Fibroblast of skin of left biceps (primary cell): ENCODE measurements at regions not wholly inside any gene's neighbourhood (a gene's known extent, or its start where the extent isn't known, plus 50 kb on each side); places are given as distances from the start of the nearest gene placed in this dataset.
A peak's percentile ranks its signal among the peaks of the same experiment; 100 is the strongest.
"Not testable (repeated sequence)": the region's sequence is repeated elsewhere in the genome, so short reads cannot be mapped to it uniquely, and the experiment has no call there.

ENCODE experiments used
- DNase-seq, 2 experiments: peaks; one replicate each; pipeline ENCODE4 v3.0.0-alpha.2; 2013; ENCODE audit warnings: low read depth in 2 of 2

DNA sequence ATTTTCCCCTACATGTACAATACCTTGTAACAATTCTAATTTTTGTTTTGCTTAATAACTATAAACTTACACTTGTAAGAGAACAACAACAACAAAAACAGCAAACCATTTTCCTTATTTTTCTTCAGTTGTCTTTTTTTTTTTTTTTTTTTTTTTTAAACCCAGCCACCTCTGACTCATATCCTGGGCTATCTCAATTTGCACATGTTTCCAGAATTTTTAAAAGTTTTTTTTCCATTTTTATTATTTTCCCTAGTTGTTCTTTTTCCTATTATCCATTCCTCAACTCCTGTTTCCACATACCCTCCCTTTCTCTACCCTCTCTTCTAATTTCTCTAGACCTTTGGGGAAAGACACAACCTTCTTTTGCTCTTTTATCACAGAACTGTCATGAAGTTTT is 112.5 kb downstream of the EFEMP1 start:
- DNase-seq: no peak

DNA sequence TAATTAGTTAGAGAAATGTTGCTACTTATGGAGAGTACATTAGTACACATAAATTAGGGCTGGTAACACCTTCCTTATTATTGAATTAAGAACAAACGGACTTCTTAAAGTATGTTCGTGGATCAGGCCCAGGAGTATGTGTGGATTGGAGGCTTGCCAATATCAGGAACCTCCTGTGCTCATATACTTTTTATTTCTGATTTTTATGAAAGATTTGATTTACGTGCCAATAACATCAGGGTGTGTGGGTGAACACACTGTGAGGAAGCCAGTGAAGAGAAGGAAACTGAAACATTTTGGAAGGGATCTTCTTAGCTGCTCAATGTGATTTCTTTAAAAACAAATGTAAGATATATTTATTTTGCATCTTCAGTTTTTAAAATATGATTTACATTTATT is 113.0 kb downstream of the EFEMP1 start:
- no peak for DNase-seq

DNA sequence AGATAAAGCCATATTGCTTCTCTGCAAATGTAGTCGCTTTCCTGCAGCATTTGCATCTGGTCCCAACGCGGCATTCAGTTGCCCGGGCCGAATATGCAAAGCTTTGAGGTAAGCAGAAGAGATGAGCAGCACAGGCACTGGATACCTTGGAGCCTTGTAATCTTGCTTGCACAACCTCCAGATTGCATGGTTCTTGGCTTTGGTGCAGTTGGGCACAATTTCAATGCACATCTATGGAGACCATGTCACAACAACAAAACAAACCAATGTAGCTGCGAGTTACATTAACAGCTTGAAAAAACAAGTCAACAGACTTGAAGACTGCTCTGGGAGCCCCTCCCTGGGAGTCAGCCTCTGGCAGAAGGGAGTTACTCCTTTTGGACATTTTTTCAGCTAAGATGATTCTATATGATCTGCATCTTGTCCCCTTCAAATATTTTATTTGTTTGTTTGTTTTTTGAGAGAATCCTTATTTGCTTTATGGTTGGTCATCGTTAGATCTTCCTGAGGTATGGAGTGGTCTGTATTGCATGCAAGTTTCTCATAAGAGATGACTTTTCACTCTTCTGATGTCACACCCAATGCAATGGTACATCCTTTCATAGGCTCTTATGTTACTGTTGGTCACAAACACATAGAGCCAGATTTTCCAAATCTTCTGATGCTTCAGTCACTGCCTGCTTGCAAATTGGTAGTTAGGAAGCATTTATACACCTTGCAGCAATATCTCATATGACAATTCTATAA is 113.5 kb downstream of the EFEMP1 start:
- no peak for DNase-seq

DNA sequence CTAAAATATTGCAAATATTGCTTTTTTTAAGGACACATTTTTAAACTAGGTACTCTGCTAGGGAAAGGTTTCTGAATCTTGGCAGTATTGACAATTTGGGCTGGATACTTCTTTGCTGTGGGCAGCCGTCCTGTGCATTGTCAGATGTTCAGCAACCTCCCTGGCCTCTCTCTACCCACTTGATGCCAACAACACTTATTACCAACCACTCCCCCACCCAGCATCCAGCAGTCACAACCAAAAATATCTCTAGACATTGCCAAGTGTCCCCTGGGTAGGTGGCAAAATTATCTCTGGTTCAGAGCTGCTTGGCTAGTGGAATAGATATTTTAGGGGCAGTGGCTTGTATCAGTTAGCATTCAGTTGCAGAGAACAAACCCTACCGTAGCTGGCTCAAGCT is 114.3 kb upstream of the PNPT1 start:
- DNase-seq: no peak

DNA sequence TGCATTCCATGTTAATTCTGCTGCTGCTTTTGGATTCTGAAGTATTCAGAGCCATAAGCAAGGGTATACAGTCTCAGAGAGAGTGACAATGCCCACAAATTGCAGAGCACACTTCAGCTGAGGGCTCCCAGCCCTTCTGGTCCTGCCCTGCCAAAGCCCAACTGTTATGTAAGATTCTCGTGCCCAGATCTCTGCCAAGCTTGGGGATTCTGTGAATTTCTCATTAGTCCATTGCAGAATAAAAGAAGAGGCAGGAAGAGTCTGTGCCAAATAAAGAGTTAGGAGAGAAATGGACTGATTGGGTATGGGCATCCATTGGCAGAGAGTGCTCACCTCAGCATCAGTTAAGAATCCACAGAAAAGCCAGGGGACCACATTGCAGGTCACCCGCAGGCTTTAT is 112.0 kb upstream of the PNPT1 start:
- no peak for DNase-seq

DNA sequence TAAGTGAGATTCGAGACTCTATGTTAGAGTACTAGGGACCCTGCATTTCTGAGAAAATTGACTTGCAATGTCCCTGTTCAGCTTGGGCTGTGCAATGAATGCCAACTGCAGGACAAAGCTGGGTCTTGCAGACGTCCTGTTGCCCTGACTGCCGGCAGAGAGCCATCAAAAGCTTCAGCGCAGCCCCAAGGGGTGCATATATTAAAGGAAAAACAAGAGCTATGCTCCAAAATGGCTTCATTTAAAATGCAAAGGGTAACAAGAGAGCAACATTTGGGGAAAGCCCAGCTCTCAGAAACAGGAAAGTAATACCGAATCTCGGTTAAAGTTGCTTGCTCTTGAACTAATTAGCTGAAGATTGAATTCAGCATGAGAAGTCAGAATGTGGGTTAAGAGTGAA is 110.9 kb upstream of the PNPT1 start:
- DNase-seq: no peak

DNA sequence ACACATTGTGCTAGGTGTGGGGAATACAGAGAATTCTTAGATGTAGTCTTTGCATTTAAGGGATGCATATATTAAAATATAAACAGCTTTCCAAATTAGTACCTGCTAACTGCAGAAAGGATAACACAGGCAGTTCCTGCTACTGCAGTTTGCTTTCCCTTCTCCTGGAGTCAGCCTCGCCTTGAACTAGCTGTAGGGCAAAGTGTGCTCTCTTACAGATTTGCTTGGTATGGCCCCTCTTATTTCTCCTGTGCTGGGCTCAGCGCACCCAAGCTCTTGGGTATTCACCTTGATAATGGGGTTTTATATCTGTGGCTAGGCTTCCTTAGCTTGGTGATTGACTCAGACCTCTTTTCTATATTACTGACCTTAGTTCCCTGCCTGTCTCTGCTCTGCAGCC is 108.4 kb upstream of the PNPT1 start:
- DNase-seq: no peak

DNA sequence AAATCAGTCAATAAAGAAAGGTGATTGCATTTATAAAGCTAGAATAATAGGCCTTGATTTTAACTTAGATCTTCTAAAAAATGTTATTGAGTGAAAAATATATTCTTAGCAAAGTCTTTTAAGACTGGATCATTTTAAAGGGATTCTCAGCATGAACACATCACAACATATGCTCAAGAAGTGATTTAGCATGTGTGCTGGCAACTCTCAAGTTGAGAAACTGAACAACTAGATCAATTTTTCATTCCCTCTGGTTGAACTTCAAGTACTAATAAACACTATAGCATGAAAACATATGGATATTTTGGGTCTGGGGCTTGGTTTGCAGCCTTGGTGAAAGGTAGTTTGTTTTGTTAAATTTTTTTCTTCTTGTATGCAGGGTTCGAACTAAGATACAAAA is 107.8 kb upstream of the PNPT1 start:
- no peak for DNase-seq

DNA sequence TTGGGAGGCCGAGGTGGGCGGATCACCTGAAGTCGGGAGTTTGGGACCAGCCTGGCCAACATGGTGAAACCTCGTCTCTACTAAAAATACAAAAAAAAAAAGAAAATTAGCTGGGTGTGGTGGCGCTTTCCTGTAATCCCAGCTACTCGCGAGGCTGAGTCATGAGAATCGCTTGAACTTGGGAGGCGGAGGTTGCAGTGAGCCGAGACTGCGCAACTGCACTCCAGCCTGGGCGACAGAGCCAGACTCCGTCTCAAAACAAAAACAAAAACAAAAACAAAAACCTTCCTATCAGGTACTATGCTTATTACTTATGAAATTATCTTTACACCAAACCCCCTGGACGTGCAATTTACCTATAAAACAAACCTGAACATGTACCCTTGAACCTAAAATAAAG is 106.0 kb upstream of the PNPT1 start:
- not testable (repeated sequence) for DNase-seq

DNA sequence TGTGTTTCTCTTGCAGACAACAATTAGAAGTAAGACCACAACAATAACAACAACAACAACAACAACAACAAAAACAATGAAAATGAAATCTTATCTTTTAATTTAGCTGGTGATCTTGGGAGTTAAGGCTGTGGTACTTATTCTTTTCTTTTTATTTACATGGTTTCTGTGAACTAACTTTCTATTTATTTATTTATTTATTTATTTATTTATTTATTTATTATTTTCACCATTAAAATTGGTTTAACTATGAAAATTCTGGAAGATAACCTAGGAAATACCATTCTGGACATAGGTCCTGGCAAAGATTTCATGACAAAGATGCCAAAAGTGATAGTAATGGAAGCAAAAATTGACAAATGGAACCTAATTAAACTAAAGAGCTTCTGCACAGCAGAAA is 102.5 kb upstream of the PNPT1 start:
- DNase-seq: no peak

DNA sequence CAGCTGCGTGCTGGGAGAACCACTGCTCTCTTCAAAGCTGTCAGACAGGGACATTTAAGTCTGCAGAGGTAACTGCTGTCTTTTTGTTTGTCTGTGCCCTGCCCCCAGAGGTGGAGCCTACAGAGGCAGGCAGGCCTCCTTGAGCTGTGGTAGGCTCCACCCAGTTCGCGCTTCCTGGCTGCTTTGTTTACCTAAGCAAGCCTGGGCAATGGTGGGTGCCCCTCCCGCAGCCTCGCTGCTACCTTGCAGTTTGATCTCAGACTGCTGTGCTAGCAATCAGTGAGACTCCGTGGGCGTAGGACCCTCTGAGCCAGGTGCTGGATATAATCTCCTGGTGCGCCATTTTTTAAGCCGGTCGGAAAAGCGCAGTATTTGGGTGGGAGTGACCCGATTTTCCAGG is 100.0 kb upstream of the PNPT1 start:
- DNase-seq: not testable (repeated sequence)

DNA sequence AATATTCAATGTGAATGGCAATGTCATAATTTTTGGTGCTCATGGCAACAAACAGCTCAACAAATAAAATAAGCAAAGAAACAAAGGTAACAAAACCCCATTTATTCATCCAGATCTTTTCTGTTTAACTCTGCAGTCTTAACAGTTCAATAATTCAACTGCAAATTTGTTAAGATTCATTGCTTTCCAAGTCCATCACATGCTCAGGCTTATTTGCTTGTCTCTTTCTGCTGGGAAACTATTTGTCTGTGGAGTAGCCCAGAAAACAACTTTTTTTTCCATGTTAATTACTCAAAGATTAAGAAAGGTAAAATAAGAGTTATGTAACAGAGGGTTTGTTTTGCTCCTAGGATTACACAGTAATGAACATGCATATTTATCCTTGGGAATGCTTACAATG is 92.6 kb upstream of the PNPT1 start:
- no peak for DNase-seq

DNA sequence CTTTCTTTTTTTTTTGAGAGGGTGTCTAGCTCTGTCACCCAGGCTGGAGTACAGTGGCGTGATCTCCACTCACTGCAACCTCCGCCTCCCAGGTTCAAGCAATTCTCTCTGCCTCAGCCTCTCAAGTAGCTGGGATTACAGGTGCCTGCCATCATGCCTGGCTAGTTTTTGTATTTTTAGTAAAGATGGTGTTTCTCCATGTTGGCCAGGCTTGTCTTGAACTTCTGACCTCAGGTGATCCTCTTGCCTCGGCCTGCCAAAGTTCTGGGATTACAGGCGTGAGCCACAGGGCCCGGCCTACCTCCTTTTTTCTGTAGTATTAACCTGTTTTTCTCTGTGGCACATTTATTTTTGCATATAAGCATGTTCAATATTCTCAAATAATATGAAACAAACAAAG is 90.1 kb upstream of the PNPT1 start:
- not testable (repeated sequence) for DNase-seq

DNA sequence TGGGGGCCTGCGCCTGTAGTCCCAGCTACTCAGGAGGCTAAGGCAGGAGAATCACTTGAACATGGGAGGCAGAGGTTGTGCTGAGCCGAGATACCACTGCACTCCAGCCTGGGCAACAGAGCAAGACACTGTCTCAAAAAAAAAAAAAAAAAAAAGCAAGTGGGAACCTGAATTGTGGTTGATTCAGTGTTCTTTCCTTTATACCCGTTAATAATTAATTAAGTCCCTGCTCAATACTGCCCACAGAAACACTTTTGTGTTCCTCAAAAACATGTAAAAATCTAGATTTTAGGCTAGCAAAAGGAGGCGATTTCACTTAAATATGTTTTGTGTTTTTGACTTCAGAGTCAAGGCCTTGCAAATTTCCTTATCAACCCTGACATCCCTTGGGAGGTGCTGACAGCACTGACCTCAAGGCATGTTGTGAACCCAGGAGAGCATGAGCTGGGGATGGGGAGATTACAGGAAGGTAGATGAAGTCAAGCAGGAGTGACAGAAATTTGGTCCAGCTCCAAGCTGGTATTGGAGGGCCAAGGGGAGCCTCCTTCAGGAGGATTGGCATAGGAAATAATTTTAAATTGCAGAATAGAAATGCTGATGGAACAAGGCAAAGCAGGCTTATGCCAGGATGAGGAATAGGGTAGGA is 89.0 kb upstream of the PNPT1 start:
- no peak for DNase-seq

DNA sequence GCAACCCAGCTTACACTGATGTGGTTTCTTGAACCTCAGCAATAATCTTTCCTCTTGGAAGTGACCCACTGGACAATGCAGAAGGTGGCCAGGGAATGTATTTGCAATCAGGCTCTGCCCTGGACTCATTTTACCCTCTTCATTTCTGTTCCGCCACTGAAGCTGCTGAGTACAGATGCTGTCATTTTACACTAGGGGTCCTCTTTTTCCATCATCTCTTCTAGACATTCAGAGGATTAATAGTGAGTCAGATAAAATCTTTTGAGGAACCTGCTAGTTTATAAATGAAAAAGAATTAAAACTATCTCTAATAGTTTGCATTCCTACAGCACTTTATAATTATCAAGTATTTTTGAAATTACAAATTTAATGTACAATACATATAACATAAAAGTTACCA is 87.9 kb upstream of the PNPT1 start:
- DNase-seq: no peak

DNA sequence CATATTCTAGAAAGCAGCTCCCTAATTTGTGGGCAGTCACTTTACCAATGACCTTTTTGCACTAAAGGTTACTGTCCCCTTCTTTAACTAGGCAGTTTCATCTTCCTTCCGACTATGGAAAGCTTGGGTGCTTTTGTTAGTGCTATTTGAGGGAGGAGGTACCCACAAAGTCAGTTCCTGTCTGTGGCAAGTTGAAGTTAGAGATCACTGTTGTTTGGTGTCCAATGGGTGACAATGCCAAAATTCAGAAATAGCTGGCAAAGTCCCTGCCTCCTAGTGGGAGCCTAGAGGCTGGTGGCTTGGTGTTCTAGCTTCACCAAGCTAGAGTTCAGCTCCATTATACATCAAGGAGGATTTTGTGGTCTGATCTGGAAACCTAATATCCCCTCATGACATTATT is 87.1 kb upstream of the PNPT1 start:
- DNase-seq: no peak

DNA sequence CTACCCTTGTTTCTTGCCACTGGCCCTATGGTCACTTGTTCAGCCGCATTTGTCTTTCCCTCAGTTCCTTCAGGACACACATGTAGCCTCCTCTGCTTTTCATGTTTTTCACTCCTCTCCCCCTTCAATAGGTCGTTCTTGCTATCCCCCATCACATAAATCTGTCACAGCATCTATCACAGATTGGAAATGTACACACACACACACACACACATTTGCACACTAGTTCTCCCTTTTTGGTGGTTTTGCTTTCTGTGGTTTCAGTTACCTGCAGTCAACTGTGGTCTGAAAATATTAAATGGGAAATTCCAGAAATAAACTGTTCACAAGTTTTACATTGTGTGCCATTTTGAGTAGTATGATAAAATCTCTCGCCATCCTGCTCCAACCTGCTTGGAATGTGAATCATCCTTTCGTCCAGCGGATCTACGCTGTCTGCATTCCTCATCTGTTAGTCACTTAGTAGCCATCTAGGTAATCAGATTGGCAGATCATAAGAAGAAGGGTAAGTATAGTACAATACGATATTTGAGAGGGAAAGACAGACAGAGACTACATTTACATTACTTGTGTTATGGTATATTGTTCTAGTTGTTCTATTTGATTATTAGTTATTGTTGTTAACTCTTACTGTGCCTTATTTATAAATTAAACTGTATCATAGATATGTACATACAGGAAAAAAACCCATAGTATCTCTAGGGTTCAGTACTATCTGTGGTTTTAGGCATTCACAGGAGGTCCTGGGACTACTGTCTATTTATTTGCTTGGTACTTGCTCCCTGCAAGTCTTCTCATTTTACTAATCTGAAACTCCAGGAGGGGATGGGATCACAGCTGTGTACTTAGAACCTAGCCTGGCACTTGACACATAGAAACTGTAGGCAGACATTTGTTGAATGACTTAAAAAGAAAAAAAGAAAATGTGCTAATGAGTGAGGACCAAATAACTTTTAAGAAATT is 86.1 kb upstream of the PNPT1 start:
- peak; percentile 26 to 32 for DNase-seq

DNA sequence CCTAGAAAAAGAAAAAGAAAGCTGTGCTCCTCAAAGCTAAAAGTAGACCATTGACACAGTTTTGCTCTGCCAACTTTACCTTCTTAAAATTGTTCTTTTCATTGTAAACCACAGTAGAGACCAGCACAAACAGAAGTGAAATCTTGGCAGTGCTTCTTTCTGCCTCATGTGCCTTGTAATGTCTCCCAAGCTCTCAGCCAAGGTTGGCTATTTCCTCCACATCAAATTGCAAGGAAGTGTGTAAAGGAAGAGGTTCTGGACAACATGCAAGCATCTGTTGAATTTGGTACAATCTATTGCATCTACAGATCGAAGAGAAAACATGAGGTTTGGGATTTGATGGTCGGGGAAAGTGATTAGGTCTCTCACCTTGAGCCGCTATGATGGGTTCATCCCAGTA is 83.3 kb upstream of the PNPT1 start:
- no peak for DNase-seq

DNA sequence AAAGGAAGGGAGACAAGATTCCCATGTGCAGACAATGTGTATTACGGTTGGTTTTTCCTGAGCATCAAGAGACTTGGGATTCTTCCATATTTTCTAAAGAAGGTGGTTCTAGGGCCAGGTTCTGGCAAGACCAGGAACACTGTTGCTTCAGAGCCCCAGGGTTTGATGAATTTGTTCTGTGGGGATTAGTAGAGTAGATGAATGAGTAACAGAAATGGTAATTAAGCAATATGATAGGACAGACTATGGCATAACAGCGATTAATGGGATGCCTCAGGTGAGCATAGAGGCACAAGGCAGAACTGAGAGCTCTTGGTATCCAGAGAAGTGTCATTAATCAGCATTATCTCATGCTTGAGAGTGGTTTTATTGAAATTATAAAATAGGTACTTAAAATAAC is 82.8 kb upstream of the PNPT1 start:
- DNase-seq: no peak

DNA sequence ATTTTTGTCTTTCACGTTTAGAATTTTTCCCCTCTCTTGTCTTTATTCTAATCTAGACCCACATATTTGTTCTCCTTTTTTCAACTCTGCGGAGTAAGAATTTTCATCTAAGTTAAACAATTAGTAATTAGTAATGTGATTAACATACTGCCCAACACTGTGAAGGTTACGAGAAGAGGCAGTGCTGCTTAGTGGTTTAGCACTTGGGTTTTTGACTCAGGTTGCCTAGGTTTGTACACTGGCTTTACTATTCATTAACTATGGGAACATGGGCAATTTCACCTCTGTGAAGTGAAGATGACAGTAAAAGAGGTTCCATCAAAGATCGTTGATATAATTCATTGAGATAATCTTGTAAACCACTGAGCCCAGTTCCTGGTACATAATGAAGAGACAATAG is 82.2 kb upstream of the PNPT1 start:
- no peak for DNase-seq

DNA sequence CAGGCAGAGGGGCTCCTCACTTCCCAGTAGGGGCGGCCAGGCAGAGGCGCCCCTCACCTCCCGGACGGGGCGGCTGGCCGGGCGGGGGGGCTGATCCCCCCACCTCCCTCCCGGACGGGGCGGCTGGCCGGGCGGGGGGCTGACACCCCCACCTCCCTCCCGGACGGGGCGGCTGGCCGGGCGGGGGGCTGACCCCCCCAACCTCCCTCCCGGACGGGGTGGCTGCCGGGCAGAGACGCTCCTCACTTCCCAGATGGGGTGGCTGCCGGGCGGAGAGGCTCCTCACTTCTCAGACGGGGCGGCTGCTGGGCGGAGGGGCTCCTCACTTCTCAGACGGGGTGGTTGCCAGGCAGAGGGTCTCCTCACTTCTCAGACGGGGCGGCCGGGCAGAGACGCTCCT is 80.0 kb upstream of the PNPT1 start:
- DNase-seq: not testable (repeated sequence)

DNA sequence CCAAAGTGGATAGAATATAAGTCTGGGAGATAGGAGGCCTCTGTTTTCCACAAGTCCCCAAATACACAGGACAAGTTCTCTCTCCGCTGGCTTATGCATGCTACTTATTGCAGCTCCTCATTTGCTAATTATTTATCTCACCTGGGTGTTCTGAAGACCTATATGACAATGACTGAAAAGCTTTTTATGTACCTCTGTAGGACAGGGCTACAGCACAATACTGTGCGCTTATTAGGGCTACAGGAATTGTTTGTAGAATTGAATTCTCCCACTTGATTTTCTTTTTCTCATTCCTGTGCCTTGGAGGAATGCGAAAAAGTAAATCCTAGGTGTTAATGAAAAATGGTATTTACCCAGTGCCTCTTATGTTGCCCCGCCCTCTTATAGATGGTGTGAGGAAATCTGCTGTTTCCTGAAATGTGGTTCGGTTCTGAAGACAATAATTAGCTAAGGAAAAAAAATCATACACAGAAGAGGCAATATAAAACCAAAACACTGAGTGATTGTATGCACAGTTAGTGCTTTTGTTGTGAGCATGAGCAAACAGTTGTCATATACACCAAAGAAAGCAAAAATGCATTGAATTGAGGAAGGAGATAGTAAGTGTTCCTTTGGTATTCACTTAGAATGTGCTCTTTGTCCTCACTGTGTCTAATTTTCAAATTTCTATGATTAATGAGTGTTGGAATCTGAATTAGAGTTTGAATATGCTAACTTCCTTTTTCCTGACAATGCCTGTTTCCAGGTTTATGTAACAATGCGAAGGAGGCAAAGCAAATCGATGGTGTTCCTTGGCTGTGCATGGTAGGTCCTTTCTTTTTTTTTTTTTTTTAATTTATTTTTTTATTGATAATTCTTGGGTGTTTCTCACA is 78.7 kb upstream of the PNPT1 start:
- DNase-seq: no peak
